GM19467 (cell line): ENCODE measurements at regions not wholly inside any gene's neighbourhood (a gene's known extent, or its start where the extent isn't known, plus 50 kb on each side); places are given as distances from the start of the nearest gene placed in this dataset.
"Not testable (repeated sequence)": the region's sequence is repeated elsewhere in the genome, so short reads cannot be mapped to it uniquely, and the experiment has no call there.

Experiments used
- ATAC-seq: cut with Tn5 transposase; IDR thresholded peaks from one replicate; pipeline ENCODE4 v1.9.1; 2021; ENCODE audit warnings: mild to moderate bottlenecking, moderate library complexity; ENCODE audit not compliant: unreplicated experiment

DNA sequence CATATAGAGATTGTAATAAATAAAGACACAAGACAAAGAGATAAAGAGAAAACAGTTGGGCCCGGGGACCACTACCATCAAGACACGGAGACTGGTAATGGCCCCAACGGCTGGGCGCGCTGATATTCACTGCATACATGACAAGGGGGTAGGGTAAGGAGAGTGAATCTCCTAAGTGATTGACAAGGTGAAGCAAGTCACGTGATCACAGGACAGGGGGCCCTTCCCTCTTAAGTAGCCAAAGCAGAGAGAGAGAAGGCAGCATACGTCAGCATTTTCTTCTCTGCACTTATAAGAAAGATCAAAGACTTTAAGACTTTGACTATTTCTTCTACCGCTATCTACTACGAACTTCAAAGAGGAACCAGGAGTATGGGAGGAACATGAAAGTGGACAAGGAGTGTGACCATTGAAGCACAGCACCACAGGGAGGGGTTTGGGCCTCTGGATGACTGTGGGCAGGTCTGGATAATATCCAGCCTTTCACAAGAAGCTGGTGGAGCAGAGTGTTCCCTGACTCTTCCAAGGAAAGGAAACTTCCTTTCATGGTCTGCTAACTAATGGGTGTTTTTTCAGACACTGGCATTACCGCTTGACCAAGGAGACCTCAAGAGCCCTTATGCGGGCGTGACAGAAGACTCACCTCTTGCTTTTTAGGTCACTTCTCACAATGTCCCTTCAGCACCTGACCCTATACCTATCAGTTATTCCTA, 75.6 kb downstream of the MRPL39 start:
- not testable (repeated sequence) for ATAC-seq

GRCh38 chr21:25528515-25528914, 78.8 kb downstream of the MRPL39 start:
- no peak for ATAC-seq

- ATAC-seq, result no peak
These were observed 88.8 kb downstream of the MRPL39 start for GRCh38 chr21:25518491-25518911.

DNA sequence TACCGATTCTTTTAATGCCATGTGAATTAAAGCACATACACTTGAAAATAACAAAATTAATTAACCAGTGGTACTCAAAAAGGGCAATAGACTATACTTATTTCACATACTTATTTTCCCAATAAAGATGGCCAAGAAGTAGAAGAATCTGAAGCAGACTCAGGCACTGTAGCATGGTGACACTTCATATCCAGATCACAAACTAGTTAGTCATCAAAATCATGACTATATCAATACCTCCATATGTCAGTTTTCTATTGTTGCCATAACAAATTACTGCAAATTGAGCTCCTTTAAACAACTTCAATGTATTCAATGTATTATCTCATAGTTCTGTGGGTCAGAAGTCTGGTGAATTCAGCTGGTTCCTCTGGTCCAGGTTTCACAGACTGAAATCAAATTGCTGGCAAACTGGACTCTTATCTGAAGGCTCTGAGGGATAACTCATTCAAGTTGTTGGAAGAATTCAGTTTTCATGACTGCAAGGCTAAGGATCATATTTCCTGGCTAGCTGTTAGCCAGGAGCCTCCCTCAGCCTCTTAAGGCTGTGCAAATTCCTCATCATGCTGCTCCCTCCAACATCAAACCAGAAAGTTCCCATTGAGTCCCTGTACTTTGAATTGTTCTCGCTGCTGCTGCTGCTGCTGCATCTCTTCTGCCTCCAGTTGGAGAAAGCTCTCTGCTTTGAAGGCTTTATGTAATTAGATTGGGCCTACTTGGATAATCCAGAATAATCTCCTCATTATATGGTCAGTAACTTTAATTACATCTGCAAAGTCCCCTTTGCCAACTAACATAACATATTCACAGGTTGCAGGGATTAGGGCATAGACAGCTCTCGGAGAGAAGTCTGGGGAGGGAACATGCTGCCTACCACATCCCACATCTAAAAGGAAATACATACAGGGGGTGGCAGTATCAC, 91.5 kb downstream of the MRPL39 start:
- ATAC-seq, result no peak

DNA sequence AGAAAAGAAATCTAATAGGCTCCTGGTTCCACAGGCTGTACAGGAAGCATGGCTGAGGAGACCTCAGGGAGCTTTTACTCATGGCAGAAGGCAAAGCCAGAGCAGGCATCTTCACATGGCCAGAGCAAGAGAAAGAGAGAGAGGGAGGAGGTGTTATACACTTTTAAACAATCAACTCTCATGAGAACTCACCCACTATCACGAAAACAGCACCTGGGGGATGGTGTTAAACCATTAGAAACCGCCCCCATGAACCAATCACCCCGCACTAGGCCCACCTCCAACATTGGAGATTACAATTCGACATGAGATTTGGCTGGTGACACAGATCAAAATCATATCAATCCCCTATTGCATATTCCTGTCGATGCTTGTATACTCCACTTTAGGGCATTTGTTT, 93.5 kb downstream of the MRPL39 start:
- no peak for ATAC-seq

DNA sequence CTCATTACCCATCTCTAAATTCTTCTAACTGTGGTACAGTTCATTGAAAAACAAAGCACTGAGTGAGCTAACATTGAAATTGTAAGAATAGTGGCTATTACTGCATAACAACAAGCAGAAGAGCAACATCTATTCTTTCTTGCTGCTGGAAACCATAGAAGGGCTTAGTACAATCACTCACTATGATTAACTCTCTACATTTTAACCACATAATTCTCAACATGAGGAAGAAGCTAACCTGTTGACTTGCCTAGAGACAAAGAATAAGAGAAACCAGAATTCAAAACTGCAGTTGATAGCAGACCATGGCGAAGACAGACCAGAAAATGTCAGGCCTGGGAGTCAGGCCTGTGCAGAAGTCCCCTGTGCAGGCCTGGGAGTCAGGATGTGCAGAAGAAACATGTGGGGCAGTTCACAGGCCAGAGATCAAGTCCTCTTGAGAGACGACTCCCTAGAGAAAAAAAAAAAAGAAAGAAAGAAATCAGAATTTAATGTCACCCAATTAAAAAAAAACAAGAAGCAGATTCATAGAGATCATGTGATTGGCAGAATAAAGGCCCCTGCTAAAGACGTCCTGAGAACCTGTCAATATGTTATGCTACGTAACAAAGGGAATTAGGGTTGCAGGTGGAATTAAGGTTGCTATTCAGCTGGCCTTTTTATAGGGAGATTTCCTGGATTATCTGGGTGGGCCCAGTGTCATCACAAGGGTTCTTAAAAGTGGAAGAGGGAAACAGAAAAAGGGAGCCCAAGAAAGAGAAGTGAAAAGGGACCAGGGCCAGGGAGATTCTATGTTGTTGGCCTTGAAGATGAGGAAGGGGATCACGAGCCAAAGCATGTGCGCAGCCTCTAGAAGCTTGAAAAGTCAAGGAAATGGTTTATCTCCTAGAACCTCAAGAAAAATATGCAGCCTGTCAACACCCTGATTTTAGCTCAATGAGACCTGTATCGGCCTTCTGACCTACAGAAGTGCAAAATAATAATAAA, 94.9 kb downstream of the MRPL39 start:
- ATAC-seq, result no peak

- peak; percentile 58 for ATAC-seq
These were observed 97.4 kb downstream of the MRPL39 start for GRCh38 chr21:25509862-25510261.

DNA sequence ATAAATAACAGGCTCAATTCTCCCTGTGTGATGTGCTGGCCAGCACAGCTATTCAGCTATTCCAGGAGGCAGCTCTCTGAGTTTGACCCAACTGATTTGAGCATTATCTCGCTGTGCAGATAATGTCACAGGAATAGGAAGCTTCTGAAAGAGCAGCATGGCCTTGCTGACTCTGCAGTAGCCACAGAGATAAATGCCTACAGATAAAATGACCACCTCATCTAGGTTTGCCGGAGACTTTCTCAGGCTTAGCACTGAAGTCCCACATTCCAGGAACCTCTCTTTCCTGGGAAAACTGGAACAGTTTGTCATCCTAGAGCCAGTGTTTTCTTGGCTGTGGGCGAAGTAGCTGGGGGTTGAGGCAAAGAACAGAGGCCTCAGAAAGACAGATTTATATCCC, 98.9 kb downstream of the MRPL39 start:
- ATAC-seq, result no peak

DNA sequence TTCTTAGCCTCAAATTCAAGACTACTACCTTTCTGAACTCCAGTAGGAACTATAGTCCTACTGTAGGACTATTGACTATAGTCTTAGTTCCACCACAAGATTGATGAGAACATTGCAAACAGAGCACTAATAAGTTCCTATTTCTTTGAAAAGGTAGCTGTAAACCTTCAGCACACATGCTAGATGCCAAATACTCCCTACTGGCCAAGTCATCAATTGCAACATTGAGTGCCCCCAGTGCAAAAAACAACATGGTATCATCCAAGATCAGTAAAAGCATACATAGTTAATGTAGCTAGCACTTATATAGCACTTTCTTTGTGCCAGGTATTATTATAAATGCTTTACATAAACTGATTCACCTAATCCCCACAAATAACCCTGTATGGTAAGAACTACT, 99.8 kb downstream of the MRPL39 start:
- ATAC-seq, result peak; percentile 45

DNA sequence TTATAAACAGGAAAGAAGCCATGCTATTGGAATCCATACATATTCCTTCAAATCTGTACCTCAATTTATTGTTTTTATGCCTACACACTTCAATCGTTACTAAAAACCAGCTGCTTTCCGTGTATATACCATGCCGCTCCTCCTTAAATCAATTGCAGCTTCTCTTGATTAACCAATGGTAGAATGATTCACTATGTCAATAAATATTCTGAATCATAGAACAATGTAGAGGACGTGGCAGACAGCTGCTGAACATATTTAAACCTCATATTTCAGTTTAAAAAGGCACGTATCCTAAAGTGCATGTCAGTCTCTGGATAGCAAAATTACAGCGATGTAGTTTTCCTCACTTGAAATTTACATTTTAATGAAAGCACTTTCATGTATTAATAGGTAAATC, 100.4 kb downstream of the MRPL39 start:
- no peak for ATAC-seq

GRCh38 chr21:25506261-25506660, 101.0 kb downstream of the MRPL39 start:
- ATAC-seq, result no peak

DNA sequence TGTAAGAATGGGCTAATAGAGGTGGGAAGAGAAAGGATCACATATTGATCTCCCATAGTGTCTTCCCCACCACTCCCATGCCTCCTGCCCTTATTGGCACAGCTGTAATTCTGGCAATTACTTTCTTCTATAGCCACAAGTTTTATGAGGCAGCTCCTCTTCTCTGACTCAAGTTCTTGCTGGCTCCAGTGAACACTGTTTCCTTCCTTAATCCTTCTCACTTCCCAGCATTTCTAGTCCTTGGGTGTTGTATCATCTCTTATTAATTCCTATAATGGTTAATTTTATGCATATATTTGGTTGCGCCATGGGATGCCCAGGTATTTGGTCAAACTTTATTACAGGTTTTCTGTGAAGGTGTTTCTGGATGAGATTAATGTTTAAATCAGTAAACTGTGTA, 103.3 kb downstream of the MRPL39 start:
- no peak for ATAC-seq

- ATAC-seq, result peak; percentile 55
These were observed 105.2 kb downstream of the MRPL39 start for GRCh38 chr21:25501996-25502665.

DNA sequence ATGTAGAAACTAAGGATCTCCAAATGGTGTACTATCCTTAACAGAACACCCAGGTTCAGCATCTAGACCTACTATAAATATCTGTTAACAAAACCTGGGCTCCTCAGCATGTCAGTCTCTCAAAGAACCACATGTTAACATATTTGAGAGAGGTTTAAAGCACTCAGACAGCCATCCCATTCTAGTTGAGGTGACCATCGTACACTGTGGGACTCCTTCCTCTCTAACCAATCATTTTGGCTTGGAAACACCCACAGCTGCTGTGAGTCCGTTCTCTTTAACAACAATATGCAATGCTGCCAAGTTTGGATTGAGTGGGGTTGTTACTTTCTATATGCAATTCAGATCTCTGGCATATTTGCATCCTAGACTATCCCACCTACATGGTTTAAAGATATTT, 105.8 kb downstream of the MRPL39 start:
- ATAC-seq, result peak; percentile 6

DNA sequence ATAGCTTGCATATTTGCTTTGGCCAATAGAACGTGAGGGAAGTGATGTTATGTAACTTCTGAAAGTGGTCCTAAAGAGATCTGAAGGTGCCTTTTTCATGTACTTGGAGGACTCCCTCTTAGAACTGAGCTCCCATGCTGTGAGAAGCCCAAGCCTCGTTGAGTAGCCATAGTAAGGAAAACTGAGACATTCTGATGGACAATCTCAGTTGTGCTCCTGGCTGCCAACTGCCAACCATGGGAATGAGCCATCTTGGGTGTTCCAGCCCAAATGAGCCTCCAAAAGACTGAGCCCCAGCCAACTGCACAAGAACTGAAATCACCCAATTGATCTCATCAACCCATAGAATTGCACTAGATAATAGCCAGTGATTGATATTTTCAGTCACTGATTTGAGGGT, 106.7 kb downstream of the MRPL39 start:
- no peak for ATAC-seq

DNA sequence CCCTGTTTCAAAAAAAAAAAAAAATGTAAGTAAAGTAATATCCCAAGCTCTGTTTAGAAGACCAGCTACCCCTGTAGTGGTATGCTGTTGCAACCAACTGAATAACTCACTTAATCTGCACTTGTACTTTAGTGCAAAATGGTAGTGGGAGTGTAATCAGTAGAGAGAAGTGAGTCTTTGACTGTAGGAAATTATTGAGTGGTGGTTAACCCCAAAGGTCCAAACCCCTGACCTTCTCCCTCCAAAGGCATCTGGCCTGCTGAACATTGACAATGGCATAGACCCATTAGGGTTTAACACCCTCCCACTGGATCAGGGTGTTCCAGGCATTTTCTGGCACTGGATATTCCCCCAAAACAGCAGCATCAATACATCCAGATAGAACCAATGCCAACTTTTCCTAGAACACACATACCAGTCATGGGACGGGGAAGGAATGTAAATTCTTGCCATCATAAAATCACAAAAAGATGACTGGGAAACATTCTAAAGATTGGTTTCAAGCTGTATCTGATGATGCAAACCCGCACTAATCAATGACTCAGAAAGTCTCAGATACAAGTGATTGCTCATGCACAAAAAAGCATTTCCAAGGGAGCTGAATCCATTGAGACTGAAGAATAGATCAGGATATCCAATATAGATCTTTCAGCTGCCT, 110.3 kb downstream of the MRPL39 start:
- ATAC-seq, result no peak

DNA sequence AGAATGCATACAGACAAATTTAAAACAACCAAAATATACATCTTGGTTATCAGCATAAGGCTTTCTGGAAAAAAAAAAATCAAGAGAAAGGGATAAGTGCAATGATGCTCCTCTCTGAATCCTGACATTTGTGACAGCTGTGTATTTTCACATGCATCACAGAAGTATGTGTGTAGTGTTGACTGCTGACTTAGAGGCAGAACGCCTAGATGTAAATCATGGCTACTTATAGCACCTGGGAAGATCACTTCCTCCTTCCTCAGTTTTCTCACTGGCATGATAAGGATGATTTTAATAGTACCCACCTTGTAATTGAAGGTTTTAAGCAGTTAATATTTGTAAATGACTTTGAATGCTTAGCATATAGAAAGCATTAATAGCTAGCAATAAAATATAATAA, 112.5 kb downstream of the MRPL39 start:
- ATAC-seq, result no peak

DNA sequence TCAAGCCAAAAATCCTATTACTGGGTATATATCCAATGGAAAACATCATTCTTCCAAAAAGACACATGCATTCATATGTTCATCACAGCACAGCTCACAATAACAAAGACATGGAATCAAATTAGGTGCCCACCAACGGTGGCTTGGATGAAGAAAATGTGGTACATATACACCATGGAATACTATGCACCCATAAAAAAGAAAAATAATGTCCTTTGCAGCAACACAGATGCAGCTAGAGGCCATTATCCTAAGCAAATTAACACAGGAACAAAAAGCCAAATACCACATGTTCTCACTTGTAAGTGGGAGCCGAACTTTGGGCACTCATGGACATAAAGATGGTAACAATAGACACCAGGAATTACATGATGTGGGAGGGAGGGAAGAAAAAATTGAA, 113.6 kb downstream of the MRPL39 start:
- ATAC-seq, result no peak

DNA sequence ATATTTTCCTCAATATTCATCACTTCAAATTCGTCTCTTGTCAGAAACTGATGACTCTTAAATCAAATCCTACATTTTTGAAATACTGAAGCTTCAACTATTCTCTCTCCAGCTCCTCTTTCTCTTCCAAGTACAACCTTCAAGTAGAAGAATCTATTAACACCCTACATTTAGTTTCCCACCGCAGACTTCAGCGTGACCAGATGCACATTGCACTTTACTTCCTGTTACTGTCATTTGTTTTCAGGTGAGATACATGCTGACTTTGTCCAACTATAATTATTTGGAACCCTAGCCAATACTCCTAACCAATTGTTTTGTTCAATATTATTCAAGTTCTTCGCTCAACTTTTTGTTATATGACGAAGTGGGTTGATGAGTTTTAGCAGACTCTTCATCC, 116.0 kb downstream of the MRPL39 start:
- ATAC-seq, result no peak

DNA sequence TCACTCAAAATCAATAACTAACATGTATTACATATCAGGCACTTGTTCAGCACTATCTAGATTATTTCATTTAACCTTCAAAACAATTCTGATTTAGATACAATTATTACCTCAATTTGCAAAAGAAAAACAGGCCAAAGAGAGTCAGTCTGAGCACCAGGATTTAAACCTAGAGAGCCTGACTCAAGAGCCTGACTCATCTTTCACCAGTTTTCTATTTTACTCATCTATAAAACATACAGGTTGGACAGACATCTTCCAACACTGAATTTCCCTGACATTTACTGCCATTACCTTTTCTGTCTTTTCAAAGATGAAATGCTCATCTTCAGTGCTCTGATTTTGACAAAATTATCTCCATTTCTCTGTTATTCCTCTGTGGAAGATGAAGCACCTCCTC, 116.5 kb downstream of the MRPL39 start:
- ATAC-seq, result no peak
